GM10266 (cell line): ENCODE measurements at regions not wholly inside any gene's neighbourhood (a gene's known extent, or its start where the extent isn't known, plus 50 kb on each side); places are given as distances from the start of the nearest gene placed in this dataset.

Experiments used
- DNase-seq: peaks from one replicate; pipeline ENCODE4 v3.0.0; 2012; ENCODE audit errors: extremely low spot score
- CTCF ChIP-seq: IDR thresholded peaks from 2 replicates; pipeline ENCODE4 v1.5.1; 2012; ENCODE audit warnings: mild to moderate bottlenecking, low read depth; ENCODE audit not compliant: control insufficient read depth, insufficient read depth; ENCODE audit errors: missing control alignments

- no peak for TF ChIP-seq CTCF
- no peak for DNase-seq
Measured at GRCh38 chr4:24102621-24103020, 212.8 kb upstream of the PPARGC1A start.

- no peak for DNase-seq
- TF ChIP-seq CTCF: no peak
Measured at GRCh38 chr4:24096603-24097002, 206.8 kb upstream of the PPARGC1A start.

- no peak for TF ChIP-seq CTCF
- no peak for DNase-seq
Measured at GRCh38 chr4:24094726-24095125, 204.9 kb upstream of the PPARGC1A start.

- no peak for TF ChIP-seq CTCF
- no peak for DNase-seq
Measured at GRCh38 chr4:24093446-24093845, 203.6 kb upstream of the PPARGC1A start.

- no peak for DNase-seq
- TF ChIP-seq CTCF: no peak
Measured at GRCh38 chr4:24091639-24092233, 201.9 kb upstream of the PPARGC1A start.

- DNase-seq: no peak
- no peak for TF ChIP-seq CTCF
Measured at GRCh38 chr4:24089851-24090534, 200.1 kb upstream of the PPARGC1A start.

GRCh38 chr4:24080871-24081270, 191.0 kb upstream of the PPARGC1A start:
- no peak for TF ChIP-seq CTCF

More at GRCh38 chr4:24080871-24081270, 191.0 kb upstream of the PPARGC1A start:
- no peak for DNase-seq
